Glomerular visceral epithelial cell (primary cell): ENCODE measurements at regions not wholly inside any gene's neighbourhood (a gene's known extent, or its start where the extent isn't known, plus 50 kb on each side); places are given as distances from the start of the nearest gene placed in this dataset.

Experiments
- DNase-seq: peaks from one replicate; pipeline ENCODE4 v3.0.0-alpha.2; 2016; ENCODE audit errors: extremely low spot score

DNA sequence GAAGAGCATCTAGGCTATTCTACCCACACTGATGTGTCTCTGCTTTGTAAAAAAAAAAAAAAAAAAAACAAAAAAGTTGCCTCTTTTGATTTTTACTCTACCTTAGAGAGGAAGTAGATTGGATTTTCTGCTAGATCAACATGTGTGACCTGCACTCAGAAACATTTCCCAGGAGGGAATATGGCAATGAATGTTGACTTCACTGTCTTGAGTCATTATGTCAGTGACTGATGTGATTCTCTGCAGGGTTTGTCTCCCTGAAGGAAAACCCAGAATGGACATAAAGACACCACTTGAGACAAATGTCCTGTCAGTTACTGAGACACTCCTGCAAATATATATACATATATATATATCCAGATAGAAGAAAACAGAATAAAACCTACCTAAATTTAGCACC, 370.3 kb downstream of the BMPER start:
- DNase-seq: no peak

DNA sequence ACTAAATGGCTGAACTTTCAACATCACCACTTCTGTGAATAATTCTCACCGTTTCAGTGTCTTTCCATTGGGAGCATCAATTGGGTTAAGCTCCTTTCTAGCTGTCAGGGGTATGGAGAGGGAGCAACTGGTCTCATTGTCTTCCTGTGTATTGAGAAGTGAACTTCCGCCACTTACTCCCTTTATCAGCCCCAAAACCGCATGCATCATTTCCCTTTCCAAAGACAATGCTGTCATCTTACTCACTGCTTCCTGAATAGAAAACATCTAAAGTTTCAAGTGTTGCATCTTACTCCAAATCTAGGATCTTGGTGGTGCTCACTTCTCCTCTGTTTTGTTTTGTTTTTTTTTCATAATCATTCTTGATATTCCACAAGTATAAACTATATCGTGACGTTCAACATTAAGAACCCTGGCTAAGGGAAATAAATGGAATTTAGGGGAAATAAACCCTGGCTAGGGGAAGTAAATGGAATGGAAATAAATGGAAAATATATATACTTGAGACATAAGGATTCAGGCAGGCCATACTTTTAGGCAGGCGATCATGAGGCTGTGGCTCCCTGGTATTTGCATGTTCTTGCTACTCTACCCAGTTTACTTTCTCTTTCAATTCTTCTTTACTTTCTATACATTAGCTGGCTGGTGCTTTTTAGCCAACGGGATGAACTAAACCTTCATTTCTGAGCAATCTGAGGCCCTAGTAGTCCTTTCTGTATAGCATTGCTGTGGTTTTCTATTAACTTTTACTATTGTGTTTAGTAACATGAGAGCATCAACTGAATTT, 371.9 kb downstream of the BMPER start:
- DNase-seq: no peak

DNA sequence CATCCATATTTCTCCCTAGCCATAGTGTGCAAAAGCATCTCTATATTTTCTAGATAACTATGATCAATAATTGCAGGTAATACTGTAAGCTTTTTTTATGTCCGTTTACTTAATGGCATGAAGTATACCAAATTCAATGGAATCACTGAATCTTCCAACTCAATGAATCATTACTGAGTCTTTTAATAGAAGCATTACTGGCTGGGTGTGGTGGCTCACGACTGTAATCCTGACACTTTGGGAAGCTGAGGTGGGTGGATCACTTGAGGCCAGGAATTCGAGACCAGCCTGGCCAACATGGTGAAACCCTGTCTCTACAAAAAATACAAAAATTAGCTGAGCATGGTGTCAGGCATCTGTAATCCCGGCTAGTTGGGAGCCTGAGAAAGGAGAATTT, 372.5 kb downstream of the BMPER start:
- no peak for DNase-seq

DNA sequence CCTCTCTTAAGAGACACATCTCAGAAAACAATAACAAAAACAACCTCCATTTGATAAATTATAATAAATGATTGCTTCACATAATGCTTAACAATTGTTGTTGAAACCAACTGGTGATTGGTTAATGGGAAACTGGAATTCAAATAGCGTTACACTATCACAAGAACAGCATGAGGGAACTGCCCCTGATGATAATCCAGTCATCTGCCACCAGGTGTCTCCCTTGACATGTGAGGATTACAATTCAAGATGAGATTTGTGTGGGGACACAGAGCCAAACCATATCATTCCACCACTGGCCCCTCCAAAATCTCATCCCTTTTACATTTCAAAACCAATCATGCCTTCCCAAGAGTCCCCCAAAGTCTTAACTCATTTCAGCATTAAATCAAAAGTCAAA, 375.9 kb downstream of the BMPER start:
- no peak for DNase-seq

DNA sequence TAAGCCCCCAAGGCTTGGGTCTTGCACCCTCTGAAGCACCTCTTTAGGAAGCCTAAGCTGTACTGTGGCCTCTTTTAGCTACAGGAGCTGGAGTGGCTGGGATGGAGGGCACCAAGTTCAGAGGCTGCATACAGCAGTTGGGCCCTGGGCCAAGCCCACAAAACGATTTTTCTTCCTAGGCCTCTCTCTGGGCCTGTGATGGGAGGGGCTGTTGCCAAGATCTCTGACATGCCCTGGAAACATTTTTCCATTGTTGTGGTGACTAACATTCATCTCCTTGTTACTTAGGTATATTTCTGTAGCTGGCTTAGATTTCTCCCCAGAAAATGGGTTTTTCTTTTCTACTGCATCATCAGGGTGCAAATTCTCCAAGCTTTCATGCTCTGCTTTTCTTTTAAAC, 375.7 kb upstream of the NPSR1 start:
- DNase-seq: no peak

DNA sequence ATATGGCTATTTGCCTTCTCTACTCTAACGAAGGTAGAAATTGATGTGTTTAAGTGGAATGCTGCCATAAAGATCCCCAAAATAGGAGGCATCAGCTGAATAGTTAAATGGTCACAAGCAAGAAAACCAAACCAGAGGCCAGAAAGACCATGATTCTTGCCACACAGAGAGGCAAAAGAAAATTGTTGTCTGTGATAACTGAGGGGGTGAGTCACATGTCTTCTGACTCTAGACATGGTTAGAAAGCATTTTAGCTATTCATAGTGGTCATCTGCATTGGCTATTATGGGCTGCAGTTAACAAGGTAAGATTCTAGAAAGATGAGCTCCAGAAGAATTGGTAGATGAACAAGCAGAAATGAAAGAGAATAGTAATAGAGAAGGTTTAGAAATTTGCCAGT, 361.4 kb upstream of the NPSR1 start:
- no peak for DNase-seq

DNA sequence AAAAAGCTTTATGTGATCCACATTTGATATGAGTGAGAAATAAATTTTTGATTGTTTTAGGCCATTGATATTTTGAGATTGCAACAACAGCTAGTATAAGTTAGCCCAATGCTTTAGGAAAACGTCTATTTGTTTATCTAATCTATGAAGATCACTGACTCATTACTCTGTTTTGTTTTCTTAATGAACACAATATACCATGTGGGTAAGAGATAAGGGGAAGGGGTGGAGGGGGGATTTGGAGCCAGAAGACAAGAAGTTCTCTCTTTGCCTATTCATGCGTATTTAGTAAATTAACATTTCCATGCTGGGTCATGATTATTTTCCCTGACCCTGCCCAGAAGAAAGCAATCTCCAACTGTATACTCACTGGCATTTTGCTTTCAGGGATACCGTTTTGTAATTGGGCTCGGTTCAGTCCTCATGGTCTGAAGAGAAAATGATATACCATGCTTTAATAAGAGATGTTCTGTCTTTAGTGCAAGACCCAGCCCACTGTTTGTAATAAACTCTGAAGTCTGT, 359.5 kb upstream of the NPSR1 start:
- no peak for DNase-seq

DNA sequence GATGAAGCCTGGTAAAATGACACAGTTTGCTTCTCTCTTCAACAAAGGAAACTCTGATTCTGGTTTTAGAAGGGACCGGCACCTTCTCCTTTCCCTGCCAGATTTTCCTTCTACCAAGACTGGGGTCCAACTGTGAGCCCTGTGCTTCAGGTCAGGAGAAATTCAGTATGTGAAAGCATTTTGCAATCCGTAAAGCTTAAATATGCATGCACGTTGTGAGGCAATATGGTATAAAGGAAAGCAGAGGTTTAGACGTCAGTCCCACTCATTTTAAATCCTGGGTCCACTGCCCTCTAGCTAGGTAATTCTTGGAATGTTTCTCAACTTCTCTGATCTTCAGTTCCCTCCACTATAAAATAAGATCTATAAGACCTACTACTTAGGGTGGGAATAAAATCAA, 359.0 kb upstream of the NPSR1 start:
- DNase-seq: no peak

DNA sequence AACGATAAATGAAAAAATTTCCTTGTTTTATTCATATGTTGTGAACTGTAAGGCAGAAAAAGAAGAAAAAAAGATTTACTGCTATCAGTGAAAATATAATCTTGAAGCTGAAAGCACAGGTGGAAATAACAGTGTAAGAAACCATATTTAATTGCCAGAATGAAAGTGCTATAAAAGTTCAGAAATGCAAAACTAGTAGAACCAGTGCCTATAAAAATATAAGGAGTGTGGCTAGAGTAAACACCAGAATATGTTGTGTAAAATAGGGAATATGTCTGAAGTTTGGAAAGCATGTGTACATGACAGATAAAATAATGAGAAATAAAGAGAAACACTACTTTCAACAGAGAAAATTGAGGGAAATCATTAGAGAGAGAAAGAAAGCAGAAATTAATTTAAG, 350.5 kb upstream of the NPSR1 start:
- no peak for DNase-seq

DNA sequence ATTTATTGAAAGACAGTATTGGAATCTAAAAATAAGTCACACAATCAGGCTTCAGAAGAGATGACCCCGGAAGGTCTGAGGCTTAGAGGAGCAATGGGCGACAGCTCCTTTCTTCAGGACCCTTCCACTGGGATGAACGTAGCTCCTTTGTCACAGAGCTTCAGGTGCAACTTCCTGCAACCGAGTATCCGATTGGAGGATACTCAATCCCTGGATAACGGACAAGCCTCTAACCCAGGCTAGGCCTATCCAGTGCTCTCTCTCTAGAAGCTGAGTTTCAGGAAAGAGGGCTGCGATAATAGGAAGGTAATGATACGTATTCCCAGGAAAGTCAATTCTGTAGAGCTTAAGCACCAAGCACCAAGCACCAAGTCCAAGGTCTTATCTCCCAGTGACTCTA, 349.4 kb upstream of the NPSR1 start:
- DNase-seq: no peak

DNA sequence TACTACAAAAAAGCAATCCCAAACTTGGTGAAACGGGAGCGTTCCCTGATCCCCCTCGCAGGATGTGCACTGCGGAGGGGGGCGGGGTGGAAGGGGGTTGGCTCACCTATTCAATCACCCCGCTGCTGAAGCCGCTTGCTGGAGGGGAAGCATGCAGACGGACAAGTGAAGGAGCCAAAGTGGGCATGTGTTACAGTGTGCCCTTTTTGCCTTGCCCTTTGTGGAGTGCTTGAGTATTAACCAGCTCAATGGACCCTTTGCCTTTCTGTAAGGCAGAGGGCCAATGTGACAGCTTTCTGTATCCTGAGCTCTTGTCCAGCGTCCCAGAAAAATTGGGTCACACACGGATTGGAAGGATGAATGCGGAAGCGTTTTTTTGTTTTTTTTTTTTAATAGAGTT, 348.9 kb upstream of the NPSR1 start:
- DNase-seq: no peak

DNA sequence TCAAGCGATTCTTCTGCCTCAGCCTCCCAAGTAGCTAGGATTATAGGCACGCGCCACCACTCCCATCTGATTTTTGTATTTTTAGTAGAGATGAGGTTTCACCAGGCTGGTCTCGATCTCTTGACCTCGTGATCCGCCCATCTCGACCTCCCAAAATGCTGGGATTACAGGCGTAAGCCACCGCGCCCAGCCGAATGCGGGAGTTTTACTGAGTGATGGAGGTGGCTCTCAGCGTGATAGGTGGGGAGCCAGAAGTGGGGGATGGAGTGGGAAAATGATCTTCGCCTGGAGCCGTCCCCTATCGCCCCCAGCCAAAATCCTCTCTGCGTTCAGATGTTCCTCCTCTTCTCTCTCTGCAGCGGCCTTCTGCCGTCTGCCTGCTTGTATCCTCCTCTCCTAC, 348.4 kb upstream of the NPSR1 start:
- no peak for DNase-seq

DNA sequence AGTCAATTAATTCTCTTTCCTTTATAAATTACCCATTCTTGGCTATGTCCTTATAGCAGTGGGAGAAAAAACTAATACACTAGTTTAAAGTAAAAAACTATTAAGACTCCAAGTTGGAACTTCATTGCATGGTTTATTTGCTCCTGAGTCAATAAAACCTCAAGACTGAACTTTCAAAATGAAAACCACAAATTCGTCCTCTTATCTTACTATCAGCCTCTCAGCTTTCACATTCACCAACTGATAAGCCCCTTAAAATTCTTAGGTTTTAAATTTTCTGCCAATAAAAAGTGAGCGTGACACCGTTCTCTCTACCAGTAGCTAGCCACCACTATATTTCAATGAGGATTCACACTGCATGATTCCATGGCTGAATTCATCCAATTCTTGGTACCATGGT, 346.4 kb upstream of the NPSR1 start:
- no peak for DNase-seq

DNA sequence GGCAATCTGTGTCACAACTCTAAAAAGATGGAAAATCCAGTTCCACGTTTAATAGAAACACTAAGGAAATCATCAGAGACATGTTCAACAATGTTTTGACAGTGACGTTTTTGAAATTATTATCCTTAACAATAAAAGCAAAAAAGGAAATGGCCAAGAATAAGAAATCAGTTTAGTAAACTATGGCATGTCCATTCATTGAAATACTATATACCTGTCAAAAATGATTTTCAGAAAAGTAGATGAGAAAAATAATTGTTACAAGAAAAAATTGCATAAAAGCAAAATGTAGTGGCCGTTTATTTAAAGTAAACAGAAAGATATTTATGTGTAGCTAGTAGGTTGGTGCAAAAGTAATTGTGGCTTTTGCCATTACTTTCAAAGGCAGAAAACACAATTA, 345.4 kb upstream of the NPSR1 start:
- no peak for DNase-seq

DNA sequence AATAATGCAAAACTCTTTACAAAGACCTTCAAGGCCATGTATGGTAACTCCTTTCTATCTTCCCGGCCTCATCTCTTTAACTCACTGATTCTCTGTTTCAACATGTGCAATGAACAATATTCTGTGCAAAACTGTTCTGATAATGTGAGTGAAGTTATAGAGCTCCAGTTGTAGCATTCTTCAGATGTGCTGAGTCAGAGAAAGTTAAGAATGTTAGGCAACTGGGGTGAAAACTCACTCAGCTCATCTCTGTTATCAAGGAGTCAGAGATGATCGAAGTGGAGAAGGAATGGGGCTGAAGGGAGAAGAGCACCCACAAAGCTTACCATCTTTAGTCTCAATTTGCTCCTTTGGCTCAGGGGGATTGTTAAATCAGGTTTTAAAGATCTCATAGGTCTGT, 344.7 kb upstream of the NPSR1 start:
- no peak for DNase-seq

DNA sequence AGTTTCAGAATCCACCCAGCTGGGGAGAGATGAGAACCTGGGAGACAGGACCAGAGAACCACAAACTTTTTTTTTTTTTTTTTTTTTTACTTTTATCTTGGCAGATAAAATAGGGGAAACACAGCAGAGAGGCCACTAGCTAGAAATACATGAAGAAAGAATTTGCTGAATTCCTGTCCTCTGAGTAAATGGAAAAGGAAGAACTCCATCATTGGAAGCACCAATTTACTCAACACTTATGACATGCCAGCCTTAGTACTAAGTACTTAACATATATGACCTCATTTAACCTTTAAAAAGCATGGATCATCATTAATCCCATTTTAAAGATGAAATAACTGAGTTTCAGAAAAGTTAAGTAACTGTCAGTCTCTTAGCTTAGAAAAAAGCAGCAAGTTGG, 343.0 kb upstream of the NPSR1 start:
- DNase-seq: peak; percentile 1

DNA sequence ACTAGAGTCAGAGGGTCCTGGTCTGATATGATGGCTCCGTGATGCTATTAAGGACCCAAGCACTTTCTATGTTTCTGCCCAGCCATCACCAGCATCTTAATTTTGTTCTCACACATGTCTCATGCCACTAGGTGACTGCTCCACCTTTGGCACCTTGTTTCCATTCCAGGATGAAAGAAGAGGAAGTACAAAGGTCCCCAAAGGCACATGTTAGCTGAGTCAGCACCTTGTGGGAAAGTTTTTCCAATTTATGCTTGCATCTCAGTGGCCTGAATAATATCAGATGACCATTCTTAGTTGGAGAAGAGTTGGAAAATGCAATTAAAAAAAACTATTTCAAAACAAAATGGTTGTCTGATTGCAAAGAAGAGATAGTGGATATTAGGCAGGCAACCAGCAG, 341.0 kb upstream of the NPSR1 start:
- DNase-seq: no peak

DNA sequence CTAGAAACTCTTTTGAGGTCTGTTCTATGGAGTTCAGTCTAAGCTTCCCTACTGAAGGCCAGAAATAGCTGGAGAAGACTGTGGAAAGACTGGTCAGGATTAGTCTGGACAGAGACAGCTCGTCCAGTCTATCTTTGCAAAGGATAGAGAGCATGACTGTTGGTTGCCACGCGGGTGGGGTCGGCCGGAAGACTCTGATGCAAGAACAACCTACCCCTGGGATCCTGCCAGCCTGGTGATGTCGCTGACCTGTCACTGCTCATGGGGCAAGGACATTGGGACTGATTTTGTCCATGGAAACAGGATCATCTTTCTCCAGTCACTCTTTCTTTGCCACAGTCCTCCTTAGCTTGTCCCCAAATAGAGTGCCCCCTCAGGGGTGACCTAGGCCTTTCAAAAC, 337.6 kb upstream of the NPSR1 start:
- no peak for DNase-seq

DNA sequence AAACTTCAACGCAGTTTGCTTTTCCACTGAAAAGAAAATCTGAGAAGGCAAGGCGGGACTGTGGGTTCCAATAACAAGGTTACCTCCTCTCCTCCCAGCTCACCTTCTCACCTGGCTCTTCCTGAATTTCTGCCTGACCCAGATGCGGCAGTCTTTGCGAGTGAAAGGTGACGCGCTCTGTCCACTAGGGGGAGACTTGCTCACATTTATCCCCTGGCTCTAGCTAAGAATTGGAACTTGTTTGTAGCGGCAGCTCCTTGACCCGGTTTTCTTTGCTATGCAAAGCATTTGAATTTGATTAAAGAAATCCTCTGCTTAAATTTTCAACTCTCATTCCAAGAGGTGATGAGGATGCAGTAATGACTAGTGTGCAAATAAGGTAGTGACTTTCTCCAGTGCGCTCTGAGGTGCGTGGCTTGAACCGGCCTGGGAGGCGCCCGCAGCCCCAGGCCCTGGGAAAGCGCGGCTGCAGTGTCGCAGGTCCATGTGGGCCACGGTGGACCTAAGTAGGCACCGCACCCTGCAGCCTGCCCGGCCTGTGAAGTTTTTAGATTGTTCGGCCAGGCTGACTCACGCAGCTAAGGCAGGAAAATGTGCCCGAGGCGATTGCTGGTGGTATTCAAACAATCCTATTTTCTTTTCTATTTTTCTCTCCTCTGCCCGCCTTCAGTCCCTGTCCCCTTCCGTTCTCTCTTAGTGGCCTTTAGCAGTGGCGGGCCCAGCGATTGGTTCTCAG, 336.9 kb upstream of the NPSR1 start:
- peak; percentile 62 for DNase-seq

DNA sequence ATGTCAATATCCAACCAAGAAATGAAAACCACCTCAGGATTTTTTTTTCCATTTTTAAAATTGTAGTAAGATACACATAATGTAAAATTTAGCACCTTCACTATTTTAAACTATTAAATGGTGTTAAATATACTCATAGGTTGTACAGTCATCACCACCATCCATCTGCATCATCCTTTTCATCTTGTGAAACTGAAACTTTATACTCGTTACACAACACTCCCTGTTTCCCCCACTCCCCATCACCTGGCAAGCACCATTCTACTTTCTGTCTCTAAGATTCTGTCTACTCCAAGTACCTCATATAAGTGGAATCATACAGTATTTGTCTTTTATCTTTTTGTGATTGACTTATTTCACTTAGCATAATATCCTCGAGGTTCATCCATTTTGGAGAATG, 335.2 kb upstream of the NPSR1 start:
- no peak for DNase-seq

DNA sequence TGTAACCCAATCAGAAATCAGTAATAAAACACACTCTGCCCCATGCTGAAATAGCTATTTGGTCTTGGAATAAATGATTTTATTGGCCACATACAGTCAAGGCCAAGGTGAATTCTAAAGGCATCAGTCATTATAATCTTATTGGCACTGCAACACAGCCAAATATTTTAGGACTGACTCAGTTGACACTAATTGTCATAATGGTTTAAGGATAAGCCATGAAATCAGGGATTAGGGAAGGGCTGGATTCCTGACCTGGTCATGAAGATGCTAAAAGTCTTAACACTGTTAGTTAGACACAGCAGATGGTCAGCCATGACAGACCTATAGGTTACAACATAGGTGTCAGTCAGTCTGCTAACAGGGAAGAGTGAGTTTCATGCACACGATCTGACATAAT, 330.3 kb upstream of the NPSR1 start:
- DNase-seq: no peak

DNA sequence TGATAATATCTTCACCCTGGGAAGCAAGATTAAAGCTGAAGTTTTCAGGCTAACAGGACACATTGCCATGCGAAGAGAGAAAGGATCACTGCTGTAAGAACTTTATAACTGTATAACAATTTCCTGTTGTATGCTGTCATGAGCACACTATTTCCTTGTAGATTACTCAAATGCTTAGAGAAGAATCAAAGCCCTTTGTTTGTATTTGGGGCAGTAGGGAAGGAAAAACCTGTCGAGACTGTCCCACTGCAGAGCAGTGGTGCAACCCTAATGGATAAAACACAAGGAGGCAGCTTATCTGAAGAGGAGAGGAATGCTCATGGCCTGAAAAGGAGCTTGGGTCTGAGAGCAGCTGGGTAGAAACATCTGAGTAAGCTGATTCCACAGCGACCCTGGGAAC, 327.7 kb upstream of the NPSR1 start:
- DNase-seq: no peak

DNA sequence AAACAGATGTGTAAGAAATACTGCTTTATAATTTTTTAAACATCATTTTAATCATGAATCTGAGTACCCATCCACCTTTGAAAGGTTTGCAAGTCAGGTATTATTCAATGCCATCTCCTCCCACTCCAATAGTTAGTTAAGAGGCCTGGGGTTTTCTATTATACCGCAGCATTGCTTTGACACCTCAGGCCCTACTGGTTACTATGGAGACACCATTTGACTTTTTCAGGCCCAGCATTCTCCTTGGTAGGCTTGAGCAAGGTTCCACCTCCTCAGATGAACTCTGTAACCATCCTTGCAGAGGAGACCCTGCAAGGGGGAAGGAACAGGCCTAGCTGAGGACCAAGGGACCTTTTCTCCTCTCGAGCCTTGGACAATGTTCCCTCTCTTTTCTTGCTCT, 326.9 kb upstream of the NPSR1 start:
- no peak for DNase-seq
